Lower lobe of right lung (tissue), 2 donors: ENCODE measurements at regions not wholly inside any gene's neighbourhood (a gene's known extent, or its start where the extent isn't known, plus 50 kb on each side); places are given as distances from the start of the nearest gene placed in this dataset.

Experiments
- ATAC-seq, 2 donors: fragments of 200-7000 bp; cut with Tn5 transposase; one replicate each; pipeline ENCODE4 v1.9.1; 2020 to 2022; ENCODE audit warnings: mild to moderate bottlenecking in 2 of 2, moderate library complexity in 2 of 2
- DNase-seq: peaks from one replicate; pipeline ENCODE4 v3.0.0-alpha.2; 2020
- H3K27ac ChIP-seq: fragments of 200-600 bp; one replicate; pipeline ENCODE4 v1.8.0; 2022
- H3K27me3 ChIP-seq: fragments of 200-600 bp; one replicate; pipeline ENCODE4 v1.8.0; 2022; ENCODE audit warnings: low read depth
- H3K36me3 ChIP-seq: fragments of 200-600 bp; one replicate; pipeline ENCODE4 v1.8.0; 2022; ENCODE audit warnings: mild to moderate bottlenecking
- H3K4me1 ChIP-seq: fragments of 200-600 bp; one replicate; pipeline ENCODE4 v1.8.0; 2022
- H3K4me3 ChIP-seq: fragments of 200-600 bp; one replicate; pipeline ENCODE4 v1.8.0; 2022; ENCODE audit warnings: mild to moderate bottlenecking
- H3K9me3 ChIP-seq: fragments of 200-600 bp; one replicate; pipeline ENCODE4 v1.8.0; 2022
- intact Hi-C: fragments of 100-400 bp; cut with DNase I; formaldehyde crosslinking; loops from one replicate; pipeline ENCODE4 v1.11.0; 2022
- TF ChIP-seq, protein P1 (sequence below): fragments of 200-600 bp; IDR thresholded peaks from one replicate; pipeline ENCODE4 v1.8.0; 2022; ENCODE audit warnings: antibody characterized with exemption, mild to moderate bottlenecking
- donor health status: DM: no; HTN: yes; CAD: no; lungs with severe emphysema.

GRCh38 chr14:66137081-66137480 is 349.1 kb upstream of the CCDC196 start:
- Histone ChIP-seq H3K4me3 (no peak overlapping the region), H3K9me3 (no peaks in the 10 kb centered on the region), H3K4me1 (no peaks in the 10 kb centered on the region), H3K27ac (no peak overlapping the region), H3K36me3 (no peaks in the 10 kb centered on the region), H3K27me3 (no peaks in the 10 kb centered on the region)
- intact Hi-C loops, result no loop called here
- TF ChIP-seq, protein P1, sequence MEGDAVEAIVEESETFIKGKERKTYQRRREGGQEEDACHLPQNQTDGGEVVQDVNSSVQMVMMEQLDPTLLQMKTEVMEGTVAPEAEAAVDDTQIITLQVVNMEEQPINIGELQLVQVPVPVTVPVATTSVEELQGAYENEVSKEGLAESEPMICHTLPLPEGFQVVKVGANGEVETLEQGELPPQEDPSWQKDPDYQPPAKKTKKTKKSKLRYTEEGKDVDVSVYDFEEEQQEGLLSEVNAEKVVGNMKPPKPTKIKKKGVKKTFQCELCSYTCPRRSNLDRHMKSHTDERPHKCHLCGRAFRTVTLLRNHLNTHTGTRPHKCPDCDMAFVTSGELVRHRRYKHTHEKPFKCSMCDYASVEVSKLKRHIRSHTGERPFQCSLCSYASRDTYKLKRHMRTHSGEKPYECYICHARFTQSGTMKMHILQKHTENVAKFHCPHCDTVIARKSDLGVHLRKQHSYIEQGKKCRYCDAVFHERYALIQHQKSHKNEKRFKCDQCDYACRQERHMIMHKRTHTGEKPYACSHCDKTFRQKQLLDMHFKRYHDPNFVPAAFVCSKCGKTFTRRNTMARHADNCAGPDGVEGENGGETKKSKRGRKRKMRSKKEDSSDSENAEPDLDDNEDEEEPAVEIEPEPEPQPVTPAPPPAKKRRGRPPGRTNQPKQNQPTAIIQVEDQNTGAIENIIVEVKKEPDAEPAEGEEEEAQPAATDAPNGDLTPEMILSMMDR, result no peak
- ATAC-seq (no peak), DNase-seq (no peak)

- ATAC-seq, result no peak
- DNase-seq, result no peak
- TF ChIP-seq, protein P1, result no peak
Measured at GRCh38 chr14:66139432-66139831, 346.7 kb upstream of the CCDC196 start.

GRCh38 chr14:66140213-66140918 is 345.8 kb upstream of the CCDC196 start:
- no peaks in the 10 kb centered on the region for H3K27me3 ChIP-seq
- no peak for DNase-seq
- no peaks in the 10 kb centered on the region for H3K9me3 ChIP-seq
- no peaks in the 10 kb centered on the region for H3K4me1 ChIP-seq
- H3K27ac ChIP-seq, result no peak overlapping the region
- intact Hi-C loops, result no loop called here
- no peaks in the 10 kb centered on the region for H3K36me3 ChIP-seq
- H3K4me3 ChIP-seq, result no peak overlapping the region
- ATAC-seq, result no peak
- TF ChIP-seq, protein P1, result no peak

More at GRCh38 chr14:66139432-66139831, 346.7 kb upstream of the CCDC196 start:
- Histone ChIP-seq H3K4me1 (no peaks in the 10 kb centered on the region), H3K36me3 (no peaks in the 10 kb centered on the region), H3K4me3 (no peak overlapping the region), H3K27me3 (no peaks in the 10 kb centered on the region), H3K27ac (no peak overlapping the region), H3K9me3 (no peaks in the 10 kb centered on the region)
- intact Hi-C loops, result no loop called here

DNA sequence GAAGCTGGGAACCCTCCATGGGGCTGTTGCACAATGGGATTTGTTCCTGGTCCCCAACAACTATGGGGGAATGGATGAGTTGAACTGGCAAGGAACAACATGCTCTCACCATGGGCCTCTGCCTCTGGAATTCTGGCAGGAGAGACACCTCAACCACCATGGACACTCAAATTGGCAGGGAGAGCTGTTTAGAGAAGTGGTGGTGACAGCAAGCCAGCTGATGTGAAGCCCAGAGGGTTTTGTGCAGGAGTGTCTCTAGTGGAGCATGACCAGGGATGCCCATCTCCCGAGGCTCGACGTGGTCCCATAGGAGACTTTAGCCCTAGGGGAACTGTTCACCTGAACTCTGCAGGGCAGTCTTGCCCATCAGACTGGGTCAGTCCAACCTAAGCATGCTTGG is 345.2 kb upstream of the CCDC196 start:
- H3K4me3 ChIP-seq, result no peak overlapping the region
- TF ChIP-seq, protein P1, result no peak

GRCh38 chr14:66141733-66142132 is 344.4 kb upstream of the CCDC196 start:
- TF ChIP-seq, protein P1, result no peak
- Histone ChIP-seq H3K4me3 (no peak overlapping the region), H3K9me3 (no peaks in the 10 kb centered on the region), H3K4me1 (no peaks in the 10 kb centered on the region), H3K27me3 (no peaks in the 10 kb centered on the region), H3K36me3 (no peaks in the 10 kb centered on the region), H3K27ac (no peak overlapping the region)
- DNase-seq (no peak), ATAC-seq (peak in 1 of 2 donors; percentile 15)
- intact Hi-C loops, result no loop called here

More for the DNA sequence above, 345.2 kb upstream of the CCDC196 start:
- Histone ChIP-seq H3K36me3 (no peaks in the 10 kb centered on the region), H3K27me3 (no peaks in the 10 kb centered on the region), H3K27ac (no peak overlapping the region), H3K4me1 (no peaks in the 10 kb centered on the region), H3K9me3 (no peaks in the 10 kb centered on the region)
- ATAC-seq, result no peak
- intact Hi-C loops, result no loop called here
- DNase-seq, result no peak
